ENCODE measurements at regions not wholly inside any gene's neighbourhood (a gene's known extent, or its start where the extent isn't known, plus 50 kb on each side); places are given as distances from the start of the nearest gene placed in this dataset.

GRCh38 chr2:151197184-151198108 is 64.2 kb downstream of the RBM43 start:
- DNase-seq: no peak

DNA sequence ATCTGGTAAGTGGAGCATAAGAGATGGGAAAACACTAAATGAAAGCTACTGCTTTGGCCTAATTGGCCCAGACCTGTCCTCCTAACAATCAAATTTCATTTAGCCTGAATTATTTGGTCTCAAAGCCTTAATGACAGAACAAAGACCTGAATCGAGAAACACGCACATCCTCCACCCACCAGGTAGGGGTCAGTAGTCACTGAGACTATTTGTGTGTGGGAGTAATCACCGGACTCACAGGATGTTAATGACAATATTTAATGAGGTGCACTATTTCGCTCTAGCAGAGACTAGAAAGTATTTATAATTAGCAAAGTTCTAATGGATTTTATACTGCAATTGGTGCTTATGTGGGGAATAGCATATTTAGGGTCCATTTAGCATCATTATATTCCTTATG is 68.1 kb downstream of the RBM43 start:
- no peak for DNase-seq

DNA sequence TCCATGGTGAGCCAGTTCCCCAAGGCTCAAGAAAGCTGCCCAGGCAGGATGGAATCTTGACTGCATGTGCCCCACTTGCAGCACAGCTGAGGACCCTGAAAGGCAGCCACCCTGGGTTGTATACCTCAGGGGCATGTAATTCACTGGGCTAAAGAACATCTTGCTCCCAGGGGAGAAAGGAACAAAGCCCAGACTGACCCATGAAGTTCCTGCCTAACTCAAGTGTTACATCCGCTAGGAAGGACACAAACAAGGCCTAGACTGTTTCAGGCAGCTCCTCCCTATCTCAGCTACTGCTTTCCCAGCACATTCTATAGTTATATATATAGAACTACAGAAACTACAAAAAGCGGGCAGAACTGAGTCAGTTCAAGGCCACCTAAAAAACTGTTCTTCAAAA is 69.0 kb downstream of the RBM43 start:
- no peak for DNase-seq

DNA sequence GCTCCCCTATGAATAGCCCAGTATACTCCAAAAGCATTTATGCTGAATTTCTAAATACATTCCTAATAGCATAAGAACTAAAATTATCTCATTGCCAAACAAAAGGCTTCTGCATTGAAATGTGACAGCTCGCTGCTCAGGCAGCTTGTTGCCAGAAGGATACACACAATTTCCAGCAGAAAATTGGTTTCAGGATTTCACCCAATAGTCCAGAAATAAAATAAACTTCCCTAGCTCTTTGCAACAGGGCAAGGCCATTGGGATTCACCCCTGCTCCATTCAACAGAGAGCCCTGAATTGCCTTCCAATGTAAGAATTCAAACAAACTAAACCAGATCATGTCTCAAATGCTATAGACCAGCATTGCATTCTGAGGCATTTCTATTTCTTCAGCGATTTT is 70.7 kb downstream of the RBM43 start:
- no peak for DNase-seq

DNA sequence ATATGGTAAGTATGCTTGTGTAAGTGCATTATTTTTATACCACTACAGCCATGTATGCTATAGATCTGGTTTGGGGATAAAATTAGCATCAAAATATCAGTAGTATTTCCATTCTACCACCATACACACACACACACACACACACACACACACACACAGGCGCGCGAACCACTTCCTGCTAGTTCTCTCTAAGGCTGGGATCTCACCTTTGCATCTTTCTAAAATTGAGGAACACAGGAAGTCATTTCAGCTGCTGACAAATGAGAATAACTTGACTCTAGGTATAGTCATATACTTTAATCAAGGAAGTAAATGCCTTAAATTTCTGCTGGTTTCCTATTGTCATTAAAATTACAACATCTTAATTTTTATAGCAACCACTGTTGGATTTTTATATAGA is 72.5 kb downstream of the RBM43 start:
- no peak for DNase-seq

DNA sequence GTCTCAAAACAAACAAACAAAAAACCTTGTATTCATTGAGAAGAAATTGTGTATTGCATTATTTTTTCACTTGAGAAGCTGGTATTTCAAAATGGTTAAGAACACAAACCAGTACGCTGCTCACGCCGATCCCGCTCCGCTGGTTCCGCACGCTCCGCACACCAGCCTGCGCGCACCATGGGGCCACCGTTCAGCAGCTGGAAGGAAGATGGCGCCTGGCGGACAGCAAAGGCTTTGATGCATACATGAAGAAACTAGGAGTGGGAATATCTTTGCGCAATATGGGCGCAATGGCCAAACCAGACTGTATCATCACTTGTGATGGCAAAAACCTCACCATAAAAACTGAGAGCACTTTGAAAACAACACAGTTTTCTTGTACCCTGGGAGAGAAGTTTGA is 75.7 kb downstream of the RBM43 start:
- no peak for DNase-seq

DNA sequence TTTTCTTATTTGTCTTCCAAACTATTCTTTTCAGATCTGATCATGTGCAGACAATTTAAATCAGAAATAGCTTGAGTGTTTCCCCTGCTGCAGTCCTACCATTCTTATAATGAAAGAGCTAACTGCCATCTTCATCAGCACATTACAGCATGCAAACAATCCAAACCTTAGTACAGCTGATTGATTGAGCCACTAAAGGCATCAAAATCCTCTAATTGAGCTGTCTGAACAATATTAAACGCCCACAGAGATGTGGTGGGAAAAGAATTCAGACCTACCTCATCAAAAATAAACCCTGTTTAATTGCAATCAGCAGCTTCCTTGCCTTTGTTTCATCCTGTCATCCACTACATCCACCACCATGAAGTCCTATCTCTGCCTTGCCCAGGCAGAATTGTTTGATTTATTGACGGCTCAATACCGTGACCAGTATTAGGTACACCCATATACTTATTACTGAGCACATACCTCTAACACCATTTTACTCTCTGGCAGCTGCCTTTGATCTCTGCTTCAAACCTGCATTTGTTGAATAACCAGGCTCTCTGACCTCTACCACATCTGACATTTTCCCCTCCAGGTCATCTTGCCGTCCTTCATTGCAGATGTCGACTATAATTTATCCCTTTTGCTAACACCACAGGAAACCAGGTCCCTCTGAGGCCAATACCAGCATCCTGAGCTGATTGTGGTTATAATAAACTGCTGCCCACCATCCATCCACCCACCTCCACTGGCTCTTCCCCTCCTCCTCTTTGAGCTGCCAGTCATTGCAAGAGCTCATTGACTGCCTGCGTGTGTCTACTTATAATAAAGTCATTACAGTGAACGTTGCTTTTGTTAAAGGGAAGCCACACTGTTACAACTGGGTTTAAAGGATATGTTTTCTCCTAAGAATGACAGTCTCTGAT is 78.5 kb downstream of the RBM43 start:
- DNase-seq: no peak

DNA sequence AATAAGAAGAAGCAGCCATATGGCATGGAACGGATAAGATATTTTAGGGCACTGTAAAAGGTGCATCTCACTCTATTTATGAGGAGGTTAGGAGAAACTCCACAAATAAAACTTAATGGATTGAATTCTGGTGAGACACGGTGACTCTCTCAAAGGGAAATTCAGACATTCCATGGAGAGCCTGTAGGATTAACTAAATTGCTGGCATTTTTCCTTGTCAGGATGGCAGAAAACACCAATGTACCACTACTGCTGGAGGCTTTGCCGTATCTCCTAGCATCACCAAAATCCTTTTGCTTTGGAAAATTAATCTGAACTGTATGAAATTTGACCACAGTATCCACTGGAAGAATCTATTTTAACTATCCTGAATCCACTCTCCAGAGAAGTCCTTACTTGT is 79.3 kb downstream of the RBM43 start:
- DNase-seq: no peak

GRCh38 chr2:151181524-151181923 is 80.1 kb downstream of the RBM43 start:
- DNase-seq: no peak

DNA sequence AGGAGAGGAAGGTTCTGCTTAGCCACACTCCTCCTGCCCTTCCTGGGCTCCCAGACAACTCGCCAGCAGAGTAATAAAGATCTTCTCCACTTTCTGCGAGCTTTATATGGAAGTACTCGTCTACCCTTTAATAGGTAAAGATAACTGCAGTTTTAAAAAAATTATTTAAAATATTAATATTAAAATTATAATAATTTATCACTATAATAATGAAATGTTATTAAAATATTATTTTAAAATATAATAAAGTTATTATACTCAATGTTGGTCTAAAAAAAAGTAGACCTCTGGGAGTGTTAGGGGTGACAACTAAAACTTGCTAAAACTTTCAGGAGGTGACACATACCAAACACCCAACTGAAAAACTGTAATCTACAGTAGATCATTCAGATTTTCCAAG is 81.5 kb downstream of the RBM43 start:
- DNase-seq: no peak

DNA sequence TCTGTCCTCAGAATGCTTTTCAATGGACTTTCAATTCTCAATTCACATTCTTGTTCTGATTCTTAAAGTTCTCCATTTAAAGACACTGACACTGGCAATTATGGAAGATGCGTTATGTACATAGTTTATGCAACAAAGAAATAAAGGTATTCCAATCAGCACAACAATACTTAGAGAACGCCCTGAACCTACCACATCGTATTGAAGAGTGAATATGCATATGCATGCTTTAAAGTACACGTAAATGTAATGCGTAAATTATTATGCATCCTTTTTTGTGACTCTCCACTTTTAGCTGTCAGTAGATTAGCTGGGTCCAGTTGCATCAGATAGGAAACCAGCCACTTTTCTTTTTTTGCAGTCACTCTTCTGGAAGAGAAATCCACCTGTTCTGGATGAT is 83.5 kb downstream of the RBM43 start:
- DNase-seq: no peak

GRCh38 chr2:151177756-151178155 is 83.9 kb downstream of the RBM43 start:
- DNase-seq: no peak

DNA sequence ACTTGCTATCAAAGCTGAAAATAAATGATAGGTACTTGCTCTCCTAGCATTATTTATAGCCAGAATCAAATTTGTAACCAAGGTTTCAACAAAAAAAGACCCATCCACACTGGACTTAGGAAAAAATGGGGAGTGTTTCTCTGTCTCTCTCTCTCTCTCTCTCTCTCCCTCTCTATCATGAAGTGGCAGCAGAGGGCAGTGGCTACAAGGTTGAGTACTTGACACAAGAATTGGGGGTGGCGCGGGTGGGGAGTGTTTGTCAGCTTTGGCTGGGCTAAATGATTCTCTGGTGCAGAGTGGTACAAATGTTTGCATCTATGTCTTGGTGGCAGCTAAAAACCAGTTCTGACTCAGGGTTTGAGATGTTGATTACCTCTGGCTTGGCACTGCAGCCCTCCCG is 85.0 kb downstream of the RBM43 start:
- DNase-seq: no peak

DNA sequence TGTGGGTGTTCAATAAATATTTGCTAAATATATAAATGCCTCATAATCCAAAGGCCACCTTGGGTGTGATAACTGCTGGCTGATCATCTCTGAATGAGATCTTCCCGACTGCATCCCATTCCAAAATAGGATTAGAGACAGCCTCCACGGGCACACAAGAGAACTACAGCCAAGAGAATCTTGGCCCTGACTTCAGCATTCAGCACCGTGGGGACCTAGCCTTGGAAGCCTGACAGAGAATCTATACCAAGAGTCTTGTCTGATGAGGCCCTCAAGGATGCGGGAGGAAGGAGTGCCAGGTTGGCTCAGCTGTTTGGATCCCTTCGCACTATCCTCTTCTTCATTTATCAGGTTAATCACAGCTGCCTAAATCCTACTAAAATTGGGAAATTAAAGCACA is 85.8 kb downstream of the RBM43 start:
- DNase-seq: no peak

DNA sequence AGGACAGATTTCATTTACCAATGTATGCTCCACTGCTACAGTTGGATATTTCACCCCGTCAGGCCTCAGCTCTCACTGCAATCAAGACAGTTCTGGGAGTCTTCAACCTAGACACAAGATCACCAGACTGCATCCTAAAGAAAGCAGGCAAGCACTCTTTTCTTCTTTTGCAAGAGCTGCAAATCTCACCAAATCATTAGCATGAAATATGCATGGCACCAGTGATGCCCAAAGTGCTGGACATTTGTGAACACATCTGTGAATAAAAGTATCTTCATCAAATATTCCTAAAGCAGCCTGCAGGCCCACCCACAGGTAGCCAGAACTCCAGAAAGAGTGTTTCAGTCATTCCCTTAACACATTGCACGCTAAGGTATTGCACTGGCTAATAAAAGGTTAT is 87.5 kb downstream of the RBM43 start:
- no peak for DNase-seq

DNA sequence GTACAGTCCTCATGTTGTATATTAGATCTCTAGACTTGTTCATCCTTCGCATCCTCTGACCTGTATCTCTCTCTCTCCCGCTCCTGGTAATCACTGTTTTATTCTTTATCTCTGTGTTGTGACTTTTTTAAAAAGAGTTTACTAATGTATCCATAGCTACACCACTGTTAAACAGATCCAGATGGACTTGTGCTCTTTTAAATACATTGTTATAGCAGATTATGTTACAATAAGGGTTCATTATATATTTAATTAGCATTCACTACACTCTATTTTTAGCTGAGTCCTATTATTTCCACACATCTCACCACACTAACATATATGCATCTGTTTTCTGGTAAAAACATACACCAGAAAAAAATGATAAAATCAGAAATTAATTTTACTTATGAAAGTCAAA is 90.5 kb downstream of the RBM43 start:
- DNase-seq: no peak

DNA sequence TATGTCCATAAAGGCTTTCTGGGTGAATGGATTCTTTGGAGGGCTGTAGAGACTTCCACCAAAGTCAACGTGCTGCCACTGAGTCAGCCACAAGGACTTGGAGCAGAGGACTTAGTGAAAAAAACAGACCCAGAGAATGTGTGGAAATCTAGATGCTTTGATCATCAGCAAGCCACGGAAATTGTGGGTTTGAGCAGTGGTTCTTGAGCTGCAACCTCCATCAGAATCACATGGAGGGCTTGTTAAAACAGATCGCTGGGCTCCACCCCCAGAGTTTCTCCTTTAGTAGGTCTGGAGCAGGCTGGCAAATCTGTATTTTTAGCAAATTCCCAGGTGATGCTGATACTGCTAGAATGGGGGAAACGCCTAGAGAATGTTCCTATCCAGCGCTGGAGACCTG is 95.3 kb downstream of the RBM43 start:
- DNase-seq: no peak

DNA sequence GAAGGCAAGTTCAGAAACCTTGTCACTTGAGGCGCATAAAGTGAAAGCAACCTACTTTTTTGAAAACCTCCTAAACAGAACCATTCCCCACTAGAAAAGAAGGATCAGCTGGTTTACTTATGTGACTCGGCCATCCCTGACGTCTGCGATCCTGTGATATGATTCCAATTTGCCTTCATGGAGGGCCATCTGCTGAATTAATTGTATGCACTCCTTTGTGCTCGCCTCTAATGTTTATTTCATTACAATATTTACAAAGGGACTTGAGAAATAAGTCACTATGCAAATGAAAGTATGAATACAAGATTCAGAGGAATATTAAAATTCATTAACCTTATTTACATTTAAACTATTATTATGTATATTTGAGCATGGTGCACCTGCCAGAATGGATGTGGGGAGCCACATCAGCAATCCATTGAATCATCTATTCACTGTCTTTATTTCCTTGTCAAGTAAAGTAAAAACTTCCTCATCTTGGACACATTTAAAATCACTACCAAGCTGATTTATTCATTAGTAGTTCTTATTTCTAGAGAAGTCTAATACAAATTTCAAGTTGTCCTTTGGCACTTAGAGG is 96.5 kb downstream of the RBM43 start:
- no peak for DNase-seq

GRCh38 chr2:151161821-151162551 is 99.7 kb downstream of the RBM43 start:
- no peak for DNase-seq

GRCh38 chr2:151159109-151159662 is 102.5 kb downstream of the RBM43 start:
- no peak for DNase-seq

DNA sequence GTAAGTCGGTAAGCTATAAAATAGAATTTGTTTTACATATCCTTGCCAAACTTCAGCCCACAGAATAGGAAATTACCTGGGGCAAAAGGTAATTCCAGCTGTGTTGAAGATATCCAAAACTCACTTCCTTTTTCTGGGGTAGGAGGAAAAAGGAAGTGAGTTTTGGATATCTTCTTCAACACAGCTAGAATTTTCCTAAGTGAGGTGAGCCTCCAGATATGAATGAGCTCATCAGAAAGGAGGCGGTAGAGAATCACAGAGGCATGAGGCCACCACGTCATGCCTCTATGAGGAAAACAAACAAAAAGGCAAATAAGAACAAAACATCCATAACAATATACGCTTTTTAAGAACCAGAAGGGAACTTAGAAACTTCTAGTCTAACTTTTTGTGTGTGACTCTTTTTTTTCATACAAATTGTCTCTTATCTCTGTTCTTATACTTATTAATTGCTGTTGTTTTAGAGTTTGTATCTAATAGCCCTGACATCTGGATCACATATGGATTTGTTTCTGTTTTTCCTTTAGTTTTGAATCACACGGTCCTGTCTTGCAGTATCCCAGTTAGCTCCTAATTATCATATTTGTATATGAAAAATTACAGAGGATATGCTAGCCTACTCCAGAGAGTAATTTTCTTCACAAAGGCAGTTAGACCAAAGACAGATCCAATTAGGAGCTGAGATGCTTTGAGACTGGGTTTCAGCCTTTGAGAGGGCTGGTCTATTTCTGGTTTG is 104.5 kb downstream of the RBM43 start:
- no peak for DNase-seq

DNA sequence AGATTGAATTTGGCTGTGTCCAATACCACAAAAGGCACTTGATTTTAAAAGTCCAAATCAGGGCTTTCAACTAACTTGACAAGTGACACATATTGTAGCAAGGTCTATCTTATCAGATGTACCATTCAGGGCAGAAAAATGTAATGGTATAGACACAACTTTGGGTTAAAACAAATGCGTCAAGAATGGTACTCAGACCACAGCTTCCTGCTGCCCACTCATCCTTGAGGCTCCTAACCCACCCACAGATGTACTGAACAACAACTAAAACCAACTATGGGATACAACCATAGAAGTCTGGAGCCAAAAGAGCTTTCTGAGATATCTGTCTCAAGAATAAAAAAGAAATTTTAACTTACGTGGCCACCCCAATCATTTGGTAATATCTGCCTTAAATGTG is 105.2 kb downstream of the RBM43 start:
- no peak for DNase-seq

Measured in NCI-H510A (cell line).